Liver (tissue), 3 donors: ENCODE measurements at regions not wholly inside any gene's neighbourhood (a gene's known extent, or its start where the extent isn't known, plus 50 kb on each side); places are given as distances from the start of the nearest gene placed in this dataset.

Source experiments
- ATF3 ChIP-seq: IDR thresholded peaks from 2 replicates; pipeline ENCODE4 v1.6.1; 2016; ENCODE audit warnings: antibody characterized with exemption
- CTCF ChIP-seq: fragments of 150-350 bp; IDR thresholded peaks from 2 replicates; pipeline ENCODE4 v1.5.1; 2017; ENCODE audit warnings: improper control_type of control experiment, low read depth, low read length; ENCODE audit not compliant: missing input control
- EGR1 ChIP-seq, 2 donors: IDR thresholded peaks; 2 replicates each; pipeline ENCODE4 v1.6.1; 2016 to 2018; ENCODE audit warnings: antibody characterized with exemption in 2 of 2, low read depth in 2 of 2
- FOXA1 ChIP-seq: IDR thresholded peaks from 2 replicates; pipeline ENCODE4 v1.6.1; 2016; ENCODE audit warnings: antibody characterized with exemption
- GABPA ChIP-seq, 2 donors: IDR thresholded peaks in 1 of 2; conservative IDR thresholded peaks in 1 of 2; 2 replicates each; pipeline ENCODE4 v1.6.1; 2016; ENCODE audit warnings: antibody characterized with exemption in 2 of 2, mild to moderate bottlenecking in 1 of 2, moderate library complexity in 1 of 2
- JUND ChIP-seq, 2 donors: IDR thresholded peaks; 2 replicates each; pipeline ENCODE4 v1.6.1; 2016; ENCODE audit warnings: antibody characterized with exemption in 2 of 2
- RAD21 ChIP-seq, 2 donors: IDR thresholded peaks; 2 replicates each; pipeline ENCODE4 v1.6.1; 2016; ENCODE audit warnings: antibody characterized with exemption in 2 of 2, mild to moderate bottlenecking in 2 of 2
- SP1 ChIP-seq: IDR thresholded peaks from 2 replicates; pipeline ENCODE4 v1.6.1; 2018; ENCODE audit warnings: antibody characterized with exemption, mild to moderate bottlenecking
- TAF1 ChIP-seq: conservative IDR thresholded peaks from 2 replicates; pipeline ENCODE4 v1.6.1; 2016; ENCODE audit warnings: antibody characterized with exemption, mild to moderate bottlenecking
- YY1 ChIP-seq: IDR thresholded peaks from 2 replicates; pipeline ENCODE4 v1.6.1; 2016; ENCODE audit warnings: antibody characterized with exemption, mild to moderate bottlenecking
- TF ChIP-seq, protein P1 (sequence below): IDR thresholded peaks from 2 replicates; pipeline ENCODE4 v1.6.1; 2016; ENCODE audit warnings: antibody characterized with exemption, mild to moderate bottlenecking
- TF ChIP-seq, protein P2 (sequence below): IDR thresholded peaks from 2 replicates; pipeline ENCODE4 v1.6.1; 2016; ENCODE audit warnings: antibody characterized with exemption
- TF ChIP-seq, protein P3 (sequence below): IDR thresholded peaks from 2 replicates; pipeline ENCODE4 v1.6.1; 2016; ENCODE audit warnings: antibody characterized with exemption
- donor health status: healthy.
- donor health status: healthy.

DNA sequence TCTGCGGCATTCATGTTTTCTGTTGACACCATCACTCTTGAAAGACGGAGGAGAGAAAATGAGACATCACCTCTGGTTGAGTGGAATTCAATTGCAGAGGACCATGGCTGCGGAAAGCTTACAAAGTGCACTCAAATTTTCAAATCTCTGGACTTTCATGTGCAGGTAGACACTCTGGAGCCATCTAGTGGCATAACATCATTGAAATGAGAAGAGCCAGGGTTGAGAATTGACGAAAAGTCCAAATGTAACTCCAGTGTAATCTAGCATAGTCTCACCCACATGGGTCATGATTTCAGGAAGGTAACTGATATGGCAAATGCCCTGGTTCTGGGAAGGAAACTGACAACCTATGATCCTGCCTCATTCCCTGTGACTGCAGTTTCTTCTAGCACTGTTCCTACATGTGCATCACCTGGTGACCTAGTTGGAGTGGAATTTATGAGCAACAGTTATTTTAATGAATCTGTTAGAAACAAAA, 687.8 kb downstream of the KCNA4 start:
- TF ChIP-seq CTCF (peak; percentile 65), SP1 (no peak), GABPA (IDR thresholded peaks at IDR 0.05 in 1 of 2, conservative IDR thresholded peaks at IDR 0.05 in 1 of 2) (no peak), JUND (IDR thresholded peaks at IDR 0.05) (no peak), FOXA1 (no peak), RAD21 (IDR thresholded peaks at IDR 0.05) (peak; percentile 94 to 97), YY1 (no peak), EGR1 (IDR thresholded peaks at IDR 0.05; ENCODE audit: low read depth in 2 of 2) (no peak), TAF1 (no peak), ATF3 (no peak)
- TF ChIP-seq, protein P1, sequence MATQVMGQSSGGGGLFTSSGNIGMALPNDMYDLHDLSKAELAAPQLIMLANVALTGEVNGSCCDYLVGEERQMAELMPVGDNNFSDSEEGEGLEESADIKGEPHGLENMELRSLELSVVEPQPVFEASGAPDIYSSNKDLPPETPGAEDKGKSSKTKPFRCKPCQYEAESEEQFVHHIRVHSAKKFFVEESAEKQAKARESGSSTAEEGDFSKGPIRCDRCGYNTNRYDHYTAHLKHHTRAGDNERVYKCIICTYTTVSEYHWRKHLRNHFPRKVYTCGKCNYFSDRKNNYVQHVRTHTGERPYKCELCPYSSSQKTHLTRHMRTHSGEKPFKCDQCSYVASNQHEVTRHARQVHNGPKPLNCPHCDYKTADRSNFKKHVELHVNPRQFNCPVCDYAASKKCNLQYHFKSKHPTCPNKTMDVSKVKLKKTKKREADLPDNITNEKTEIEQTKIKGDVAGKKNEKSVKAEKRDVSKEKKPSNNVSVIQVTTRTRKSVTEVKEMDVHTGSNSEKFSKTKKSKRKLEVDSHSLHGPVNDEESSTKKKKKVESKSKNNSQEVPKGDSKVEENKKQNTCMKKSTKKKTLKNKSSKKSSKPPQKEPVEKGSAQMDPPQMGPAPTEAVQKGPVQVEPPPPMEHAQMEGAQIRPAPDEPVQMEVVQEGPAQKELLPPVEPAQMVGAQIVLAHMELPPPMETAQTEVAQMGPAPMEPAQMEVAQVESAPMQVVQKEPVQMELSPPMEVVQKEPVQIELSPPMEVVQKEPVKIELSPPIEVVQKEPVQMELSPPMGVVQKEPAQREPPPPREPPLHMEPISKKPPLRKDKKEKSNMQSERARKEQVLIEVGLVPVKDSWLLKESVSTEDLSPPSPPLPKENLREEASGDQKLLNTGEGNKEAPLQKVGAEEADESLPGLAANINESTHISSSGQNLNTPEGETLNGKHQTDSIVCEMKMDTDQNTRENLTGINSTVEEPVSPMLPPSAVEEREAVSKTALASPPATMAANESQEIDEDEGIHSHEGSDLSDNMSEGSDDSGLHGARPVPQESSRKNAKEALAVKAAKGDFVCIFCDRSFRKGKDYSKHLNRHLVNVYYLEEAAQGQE: no peak
- TF ChIP-seq, protein P2, sequence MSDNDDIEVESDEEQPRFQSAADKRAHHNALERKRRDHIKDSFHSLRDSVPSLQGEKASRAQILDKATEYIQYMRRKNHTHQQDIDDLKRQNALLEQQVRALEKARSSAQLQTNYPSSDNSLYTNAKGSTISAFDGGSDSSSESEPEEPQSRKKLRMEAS: no peak
- TF ChIP-seq, protein P3, sequence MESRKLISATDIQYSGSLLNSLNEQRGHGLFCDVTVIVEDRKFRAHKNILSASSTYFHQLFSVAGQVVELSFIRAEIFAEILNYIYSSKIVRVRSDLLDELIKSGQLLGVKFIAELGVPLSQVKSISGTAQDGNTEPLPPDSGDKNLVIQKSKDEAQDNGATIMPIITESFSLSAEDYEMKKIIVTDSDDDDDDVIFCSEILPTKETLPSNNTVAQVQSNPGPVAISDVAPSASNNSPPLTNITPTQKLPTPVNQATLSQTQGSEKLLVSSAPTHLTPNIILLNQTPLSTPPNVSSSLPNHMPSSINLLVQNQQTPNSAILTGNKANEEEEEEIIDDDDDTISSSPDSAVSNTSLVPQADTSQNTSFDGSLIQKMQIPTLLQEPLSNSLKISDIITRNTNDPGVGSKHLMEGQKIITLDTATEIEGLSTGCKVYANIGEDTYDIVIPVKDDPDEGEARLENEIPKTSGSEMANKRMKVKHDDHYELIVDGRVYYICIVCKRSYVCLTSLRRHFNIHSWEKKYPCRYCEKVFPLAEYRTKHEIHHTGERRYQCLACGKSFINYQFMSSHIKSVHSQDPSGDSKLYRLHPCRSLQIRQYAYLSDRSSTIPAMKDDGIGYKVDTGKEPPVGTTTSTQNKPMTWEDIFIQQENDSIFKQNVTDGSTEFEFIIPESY: no peak
